Nephron progenitor cell (in vitro differentiated cells): ENCODE measurements at regions not wholly inside any gene's neighbourhood (a gene's known extent, or its start where the extent isn't known, plus 50 kb on each side); places are given as distances from the start of the nearest gene placed in this dataset.
"Not testable (repeated sequence)": the region's sequence is repeated elsewhere in the genome, so short reads cannot be mapped to it uniquely, and the experiment has no call there.

ENCODE experiments used
- DNase-seq: peaks from one replicate; pipeline ENCODE4 v3.0.0; 2021
- H3K27ac Mint-ChIP-seq: 2 replicates; pipeline ENCODE4 v1.8.0; 2021; ENCODE audit warnings: mild to moderate bottlenecking, moderate library complexity, mixed read lengths
- H3K27me3 Mint-ChIP-seq: 2 replicates; pipeline ENCODE4 v1.8.0; 2021; ENCODE audit warnings: mild to moderate bottlenecking, low read depth, mixed read lengths; ENCODE audit not compliant: poor library complexity
- H3K36me3 Mint-ChIP-seq: 2 replicates; pipeline ENCODE4 v1.8.0; 2021; ENCODE audit warnings: low read depth, mixed read lengths
- H3K4me1 Mint-ChIP-seq: 2 replicates; pipeline ENCODE4 v1.8.0; 2021; ENCODE audit warnings: mixed read lengths
- H3K4me3 Mint-ChIP-seq: 2 replicates; pipeline ENCODE4 v1.8.0; 2021; ENCODE audit warnings: mild to moderate bottlenecking, moderate library complexity, mixed read lengths
- H3K9me3 Mint-ChIP-seq: 2 replicates; pipeline ENCODE4 v1.8.0; 2021; ENCODE audit warnings: mild to moderate bottlenecking, moderate library complexity, mixed read lengths
- CTCF ChIP-seq: fragments of 200-600 bp; sonication (generic); IDR thresholded peaks from 2 replicates; pipeline ENCODE4 v1.5.0; 2021; ENCODE audit warnings: antibody characterized with exemption

- H3K36me3 Mint-ChIP-seq, result peaks cover 4% of the 10 kb centered on the region
- peaks cover 59% of the 10 kb centered on the region for H3K4me1 Mint-ChIP-seq
- H3K27me3 Mint-ChIP-seq, result peaks cover 3% of the 10 kb centered on the region
- no peak for TF ChIP-seq CTCF
- no peak overlapping the region for H3K4me3 Mint-ChIP-seq
- no peak for DNase-seq
- H3K9me3 Mint-ChIP-seq, result peaks cover 10% of the 10 kb centered on the region
- H3K27ac Mint-ChIP-seq, result no peak overlapping the region
Observed at GRCh38 chr14:57058319-57058718, 210.4 kb downstream of the EXOC5 start.

GRCh38 chr14:57057803-57058202 is 210.9 kb downstream of the EXOC5 start:
- Mint-ChIP-seq H3K27me3 (no peaks in the 10 kb centered on the region), H3K9me3 (peaks cover 10% of the 10 kb centered on the region), H3K4me1 (peaks cover 54% of the 10 kb centered on the region), H3K4me3 (no peak overlapping the region), H3K36me3 (peaks cover 4% of the 10 kb centered on the region), H3K27ac (peak overlapping the region; percentile 81)
- no peak for DNase-seq
- no peak for TF ChIP-seq CTCF

GRCh38 chr14:57056522-57056921 is 212.2 kb downstream of the EXOC5 start:
- H3K27me3 Mint-ChIP-seq, result not testable (repeated sequence)

GRCh38 chr14:57052705-57053302 is 215.9 kb downstream of the EXOC5 start:
- no peak for DNase-seq
- Mint-ChIP-seq H3K4me3 (no peak overlapping the region), H3K4me1 (peaks cover 18% of the 10 kb centered on the region), H3K36me3 (peaks cover 10% of the 10 kb centered on the region), H3K9me3 (peaks cover 21% of the 10 kb centered on the region), H3K27ac (no peak overlapping the region), H3K27me3 (no peaks in the 10 kb centered on the region)
- TF ChIP-seq CTCF, result no peak

More at GRCh38 chr14:57056522-57056921, 212.2 kb downstream of the EXOC5 start:
- Mint-ChIP-seq H3K9me3 (peaks cover 16% of the 10 kb centered on the region), H3K4me1 (peaks cover 44% of the 10 kb centered on the region)
- H3K27ac Mint-ChIP-seq, H3K36me3 Mint-ChIP-seq, DNase-seq, H3K4me3 Mint-ChIP-seq: not testable (repeated sequence)

- Mint-ChIP-seq H3K27me3 (no peaks in the 10 kb centered on the region), H3K4me1 (peaks cover 14% of the 10 kb centered on the region), H3K4me3 (no peak overlapping the region), H3K36me3 (peaks cover 10% of the 10 kb centered on the region), H3K27ac (no peak overlapping the region), H3K9me3 (peaks cover 21% of the 10 kb centered on the region)
- TF ChIP-seq CTCF, result no peak
- no peak for DNase-seq
Observed at GRCh38 chr14:57051633-57052032, 217.1 kb downstream of the EXOC5 start.

GRCh38 chr14:57049848-57050247 is 218.9 kb downstream of the EXOC5 start:
- Mint-ChIP-seq H3K4me1 (peaks cover 27% of the 10 kb centered on the region), H3K27me3 (no peaks in the 10 kb centered on the region), H3K36me3 (peaks cover 6% of the 10 kb centered on the region), H3K4me3 (no peak overlapping the region), H3K9me3 (peaks cover 14% of the 10 kb centered on the region), H3K27ac (peak overlapping the region; percentile 30)
- no peak for DNase-seq
- TF ChIP-seq CTCF, result no peak
